ENCODE measurements at regions not wholly inside any gene's neighbourhood (a gene's known extent, or its start where the extent isn't known, plus 50 kb on each side); places are given as distances from the start of the nearest gene placed in this dataset.
A peak's percentile ranks its signal among the peaks of the same experiment; 100 is the strongest.
"Not testable (repeated sequence)": the region's sequence is repeated elsewhere in the genome, so short reads cannot be mapped to it uniquely, and the experiment has no call there.

DNA sequence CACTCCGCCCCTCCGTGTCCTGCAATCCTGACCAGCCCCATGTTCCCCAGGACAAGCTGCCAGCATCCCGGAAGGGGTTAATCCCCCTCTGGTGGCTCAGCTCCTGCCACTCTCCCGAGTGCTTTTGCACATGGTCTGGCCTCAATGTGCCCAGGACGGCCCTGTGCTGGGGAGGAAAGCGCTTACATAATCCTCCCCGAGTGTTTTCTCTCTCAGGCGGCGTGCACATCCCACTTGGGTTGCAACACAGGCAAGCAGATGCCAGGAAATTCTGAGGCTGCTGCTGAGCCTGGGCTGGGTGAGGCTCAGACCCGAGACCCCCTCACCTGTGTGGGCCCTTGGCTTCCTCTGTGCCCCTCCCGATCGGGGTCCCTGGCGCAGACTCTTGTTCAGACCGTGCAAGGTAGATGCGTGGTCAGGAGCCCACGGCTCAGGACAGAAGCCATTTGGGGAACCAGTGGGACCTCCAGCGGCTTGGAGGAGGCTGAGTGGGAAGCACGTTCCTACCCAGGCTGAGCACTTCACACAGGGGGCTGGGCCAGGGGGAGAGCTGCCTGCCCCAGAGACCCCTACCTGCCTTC lies 144.7 kb downstream of the LAT start:
- not testable (repeated sequence) for DNase-seq (ENCODE audit: low read depth)

DNA sequence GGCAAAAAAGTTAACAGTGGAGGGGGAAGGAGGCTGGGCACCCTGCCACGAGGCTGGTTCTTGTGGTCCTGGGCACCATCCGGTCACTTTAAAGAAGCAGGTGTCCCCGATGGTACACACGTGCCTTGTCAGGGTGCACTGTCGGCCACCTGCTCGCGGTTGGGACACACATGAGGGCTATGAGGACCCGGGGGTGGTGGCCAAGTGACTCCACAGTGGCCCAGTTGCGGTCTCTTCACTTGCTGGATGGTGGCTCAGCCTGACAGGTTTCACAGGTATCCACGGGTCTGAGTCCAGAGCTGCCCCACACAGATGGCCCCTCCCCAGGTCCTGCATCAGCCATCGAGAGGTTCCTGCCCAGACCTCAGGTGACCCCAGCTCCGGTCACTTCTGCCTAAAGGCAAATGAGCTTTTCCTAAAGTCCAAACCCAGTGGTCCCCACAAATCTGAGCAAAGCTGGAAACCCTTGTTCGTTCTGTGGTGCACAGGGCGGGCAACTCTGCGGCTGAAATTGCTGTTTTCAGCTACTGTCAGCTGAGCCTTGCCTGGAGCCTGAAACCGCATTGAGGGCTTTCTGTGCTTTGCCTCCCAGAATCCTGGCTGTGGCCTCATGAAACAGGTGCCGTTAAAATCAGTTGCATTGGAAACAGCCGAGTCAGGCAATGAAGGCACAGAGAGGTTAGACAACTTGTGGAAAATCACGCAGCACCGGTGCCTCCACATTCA lies 144.0 kb downstream of the LAT start:
- not testable (repeated sequence) for DNase-seq (ENCODE audit: low read depth)

DNA sequence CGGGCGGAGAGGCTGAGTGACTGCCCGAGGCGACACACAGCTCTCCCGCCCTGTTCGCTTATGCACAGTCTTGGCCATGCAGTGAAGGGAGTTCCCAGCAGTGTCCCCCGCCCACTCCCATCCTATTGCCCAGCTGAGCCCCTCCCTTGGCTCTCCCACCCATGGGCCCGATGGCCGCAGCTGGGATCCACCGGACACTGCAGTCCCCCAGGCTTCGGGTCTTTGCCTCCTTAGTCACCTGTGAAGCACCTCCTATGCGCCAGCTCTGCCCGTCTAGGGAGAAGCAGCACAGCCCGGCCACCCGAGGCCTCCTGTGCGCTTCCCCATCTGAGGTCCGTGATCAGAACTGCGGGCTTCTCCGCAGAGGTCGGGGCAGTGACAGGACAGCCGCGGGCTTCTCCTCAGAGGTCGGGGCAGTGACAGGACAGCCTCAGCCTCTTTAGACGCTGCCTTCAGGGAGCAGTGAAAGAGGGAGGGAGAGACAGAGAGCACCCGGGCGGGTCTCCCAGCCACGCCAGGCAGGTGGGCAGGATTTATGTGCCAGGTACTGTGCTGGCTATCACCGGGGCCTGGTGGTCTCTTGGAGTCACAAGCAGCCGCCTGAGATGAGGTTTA lies 143.1 kb downstream of the LAT start:
- DNase-seq (ENCODE audit: low read depth) = not testable (repeated sequence)

DNA sequence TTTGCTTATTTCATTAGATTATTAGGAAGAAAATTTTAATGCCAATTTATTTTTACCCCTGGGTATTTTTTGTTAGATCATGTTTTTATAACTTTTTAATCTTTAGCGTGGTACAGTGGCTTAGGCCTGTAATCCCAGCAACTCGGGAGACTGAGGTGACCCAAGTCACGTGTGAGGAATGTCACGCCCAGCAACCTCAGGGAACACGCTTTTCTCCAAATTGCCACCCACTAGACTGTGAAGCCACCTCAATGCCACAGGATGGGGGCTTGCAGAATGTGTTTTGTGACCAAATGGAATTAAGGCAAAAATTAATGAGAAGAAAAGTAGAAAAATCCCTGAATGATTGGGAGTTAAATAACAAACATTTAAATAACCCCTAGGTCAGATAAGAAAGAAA lies 141.8 kb downstream of the LAT start:
- DNase-seq (ENCODE audit: low read depth) = no peak

DNA sequence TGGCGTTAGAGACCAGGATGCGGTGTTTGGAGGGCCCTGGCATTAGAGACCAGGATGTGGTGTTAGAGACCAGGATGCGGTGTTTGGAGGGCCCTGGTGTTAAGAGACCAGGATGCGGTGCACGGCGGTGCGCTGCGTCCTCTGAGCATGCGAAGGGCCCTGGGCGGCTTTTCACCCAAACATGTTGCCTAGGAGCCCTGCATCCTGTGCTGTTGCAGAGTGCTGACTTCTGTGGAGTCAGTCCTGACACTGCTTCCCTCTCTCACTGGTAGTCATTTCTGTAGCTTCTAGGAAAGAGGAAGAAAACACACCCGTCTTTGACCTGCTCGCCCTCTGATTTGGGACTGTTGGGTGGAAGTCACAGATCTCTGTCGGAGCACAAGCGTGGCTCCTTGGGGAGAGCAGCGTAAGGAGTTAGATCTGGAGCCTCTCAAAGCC lies 141.2 kb downstream of the LAT start:
- DNase-seq (ENCODE audit: low read depth) = no peak

DNA sequence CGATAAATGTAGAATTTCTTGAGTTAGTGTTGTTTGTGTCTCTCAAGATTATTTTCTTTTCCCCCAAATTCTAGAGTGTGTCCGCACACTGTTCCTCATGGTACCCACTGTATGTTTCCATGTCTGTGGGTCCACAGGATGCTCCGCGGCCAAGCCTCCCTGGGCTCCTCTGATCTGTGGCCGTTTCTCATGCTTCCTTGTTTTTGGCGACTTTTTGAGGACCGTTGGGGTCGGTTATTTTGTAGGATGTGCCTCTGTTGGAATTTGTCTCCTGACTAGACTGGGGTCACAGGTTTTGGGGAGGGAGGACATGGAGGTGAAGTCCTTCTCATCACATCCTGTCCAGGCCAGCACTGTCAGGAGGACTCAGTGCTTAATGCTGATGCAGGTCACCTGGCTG lies 140.0 kb downstream of the LAT start:
- no peak for DNase-seq (ENCODE audit: low read depth)

DNA sequence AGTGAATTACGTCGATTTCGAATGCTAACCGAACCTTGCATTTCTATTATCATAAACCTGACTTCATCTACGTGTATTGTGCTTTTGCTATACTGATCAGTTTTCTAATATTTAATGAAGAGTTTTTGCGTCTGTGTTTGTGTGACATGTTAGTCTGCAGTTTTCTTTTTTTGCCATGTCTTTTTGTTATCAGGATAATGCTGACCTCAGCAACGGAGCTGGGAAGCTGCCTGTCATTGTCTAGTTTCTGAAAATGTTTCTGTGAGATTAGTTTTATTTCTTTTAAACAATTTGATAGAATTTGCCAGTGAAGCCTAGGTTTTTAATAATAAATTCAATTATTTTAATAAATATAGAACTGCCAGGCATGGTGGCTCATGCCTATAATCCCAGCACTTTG lies 139.3 kb downstream of the LAT start:
- DNase-seq (ENCODE audit: low read depth) = not testable (repeated sequence)

DNA sequence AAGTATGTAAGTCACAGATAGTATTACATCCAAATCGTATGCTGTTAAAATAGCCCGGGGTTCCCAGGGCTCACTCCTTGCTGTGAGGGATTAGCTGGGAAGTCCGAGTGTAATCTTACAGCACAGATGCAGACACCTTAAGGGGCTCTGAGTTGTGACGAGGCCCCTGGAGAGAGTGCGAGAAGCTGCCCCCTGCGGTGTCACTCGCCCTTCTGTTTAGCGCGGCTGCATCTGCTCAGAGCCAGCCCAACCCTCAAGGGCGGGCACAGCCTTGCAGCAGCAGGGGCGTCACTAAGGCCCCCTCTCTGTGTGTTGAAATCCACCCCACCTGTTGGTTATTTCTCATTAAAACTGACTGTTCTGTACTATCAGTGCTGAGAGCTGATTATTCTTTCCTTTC lies 135.8 kb downstream of the LAT start:
- not testable (repeated sequence) for DNase-seq (ENCODE audit: low read depth)

DNA sequence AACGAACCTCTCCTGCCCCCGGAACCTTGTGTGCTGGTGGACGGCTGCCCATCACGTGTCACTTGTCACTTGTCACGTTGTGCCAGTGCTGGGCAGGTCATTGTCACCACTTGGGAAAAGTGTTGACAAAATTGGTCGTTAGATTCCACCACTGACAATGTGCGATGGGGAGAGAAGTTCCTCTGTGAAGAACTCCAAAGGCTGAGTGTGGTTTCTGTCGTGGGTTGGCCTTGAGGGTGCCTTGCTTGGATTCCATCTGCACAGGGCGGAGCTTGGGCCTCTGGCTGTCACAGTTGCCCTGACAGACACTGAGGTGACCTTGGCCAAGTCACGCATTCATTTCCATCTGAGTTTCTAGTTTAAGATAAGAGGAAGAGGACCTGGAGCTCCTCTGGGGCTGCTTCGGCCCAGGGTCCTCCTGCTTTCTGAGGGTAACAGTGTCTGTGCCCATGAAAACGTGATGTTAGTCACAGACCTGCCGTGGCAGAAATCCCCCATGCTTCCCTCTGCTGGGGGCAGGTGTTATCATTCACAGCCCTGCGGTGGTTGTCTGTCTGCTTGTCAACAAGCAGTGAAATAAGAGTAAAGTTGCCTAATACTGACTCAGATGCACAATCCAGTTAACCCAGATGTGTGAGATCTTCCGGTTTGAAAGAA lies 133.6 kb downstream of the LAT start:
- not testable (repeated sequence) for DNase-seq (ENCODE audit: low read depth)

DNA sequence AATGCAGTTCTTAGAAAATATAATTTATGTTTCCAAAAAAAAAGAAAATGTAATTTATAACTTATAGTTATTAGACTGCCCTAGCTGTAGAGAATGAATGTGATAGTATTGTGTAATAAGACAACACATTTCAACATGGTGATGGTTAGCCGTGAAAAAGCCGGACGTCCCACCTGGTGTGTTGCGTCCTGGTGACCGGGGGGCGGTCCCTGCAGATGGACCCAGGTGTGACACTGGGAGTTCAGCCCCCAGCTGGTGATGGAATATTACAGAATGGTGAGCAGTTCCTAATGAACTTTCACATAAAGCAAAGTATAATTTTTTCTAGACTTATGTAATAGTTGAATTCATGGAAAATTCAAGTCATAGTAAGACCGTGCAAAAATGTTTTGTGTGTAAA lies 132.8 kb downstream of the LAT start:
- DNase-seq (ENCODE audit: low read depth) = no peak

DNA sequence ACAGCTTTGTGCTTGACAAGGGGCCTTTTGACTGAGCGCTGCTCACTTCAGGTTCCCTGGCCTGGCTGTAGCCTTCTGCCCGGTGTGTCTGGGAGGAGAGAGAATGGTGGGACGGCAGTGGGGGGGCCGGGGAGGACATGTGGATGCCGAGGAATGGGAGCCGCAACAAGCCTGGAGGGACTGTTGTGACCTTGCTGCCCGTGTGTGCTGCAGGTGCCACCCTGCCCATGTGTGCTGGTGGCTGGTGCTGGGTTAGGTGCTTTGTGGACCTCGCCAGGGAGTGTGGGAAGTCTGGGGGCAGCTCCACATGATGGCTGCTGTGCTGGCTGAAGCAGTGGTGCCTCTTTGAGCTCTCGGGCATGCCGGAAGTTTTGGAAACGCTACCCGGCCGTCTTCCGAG lies 132.1 kb downstream of the LAT start:
- no peak for DNase-seq (ENCODE audit: low read depth)

DNA sequence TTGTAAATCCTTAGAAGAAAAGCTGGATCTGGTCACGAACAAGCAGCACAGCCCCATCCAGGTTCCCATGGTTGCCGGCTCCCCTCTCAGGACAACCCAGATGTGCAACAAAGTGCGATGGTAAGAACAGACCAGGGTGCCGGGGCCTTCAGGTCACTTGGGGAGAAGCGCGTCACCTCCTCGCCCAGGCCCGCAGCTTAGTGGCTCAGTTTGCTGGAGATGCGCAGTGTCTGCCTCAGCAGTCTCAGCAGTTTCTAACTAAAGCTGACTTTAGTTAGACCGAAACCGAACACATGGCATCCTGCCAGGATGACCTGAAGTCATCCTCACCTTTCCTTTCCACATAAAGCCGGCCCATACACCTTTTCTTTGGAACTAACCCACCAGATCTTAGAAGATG lies 131.4 kb downstream of the LAT start:
- DNase-seq (ENCODE audit: low read depth) = not testable (repeated sequence)

DNA sequence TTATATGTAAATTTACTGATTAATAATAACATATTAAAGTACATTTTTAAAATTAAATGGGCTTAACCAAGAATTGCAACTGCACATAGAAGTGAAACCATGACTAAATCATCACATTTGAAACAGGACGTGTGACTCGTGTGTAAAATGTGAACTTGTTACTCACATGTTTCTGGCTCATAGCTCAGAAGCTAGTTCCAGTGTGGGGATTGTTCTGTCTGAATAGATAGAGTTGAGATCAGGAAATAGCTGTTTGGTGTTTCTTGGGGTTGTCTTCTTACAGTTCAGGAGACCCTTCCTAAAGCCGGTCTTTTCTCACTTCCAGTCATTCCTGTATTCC lies 130.9 kb downstream of the LAT start:
- not testable (repeated sequence) for DNase-seq (ENCODE audit: low read depth)

DNA sequence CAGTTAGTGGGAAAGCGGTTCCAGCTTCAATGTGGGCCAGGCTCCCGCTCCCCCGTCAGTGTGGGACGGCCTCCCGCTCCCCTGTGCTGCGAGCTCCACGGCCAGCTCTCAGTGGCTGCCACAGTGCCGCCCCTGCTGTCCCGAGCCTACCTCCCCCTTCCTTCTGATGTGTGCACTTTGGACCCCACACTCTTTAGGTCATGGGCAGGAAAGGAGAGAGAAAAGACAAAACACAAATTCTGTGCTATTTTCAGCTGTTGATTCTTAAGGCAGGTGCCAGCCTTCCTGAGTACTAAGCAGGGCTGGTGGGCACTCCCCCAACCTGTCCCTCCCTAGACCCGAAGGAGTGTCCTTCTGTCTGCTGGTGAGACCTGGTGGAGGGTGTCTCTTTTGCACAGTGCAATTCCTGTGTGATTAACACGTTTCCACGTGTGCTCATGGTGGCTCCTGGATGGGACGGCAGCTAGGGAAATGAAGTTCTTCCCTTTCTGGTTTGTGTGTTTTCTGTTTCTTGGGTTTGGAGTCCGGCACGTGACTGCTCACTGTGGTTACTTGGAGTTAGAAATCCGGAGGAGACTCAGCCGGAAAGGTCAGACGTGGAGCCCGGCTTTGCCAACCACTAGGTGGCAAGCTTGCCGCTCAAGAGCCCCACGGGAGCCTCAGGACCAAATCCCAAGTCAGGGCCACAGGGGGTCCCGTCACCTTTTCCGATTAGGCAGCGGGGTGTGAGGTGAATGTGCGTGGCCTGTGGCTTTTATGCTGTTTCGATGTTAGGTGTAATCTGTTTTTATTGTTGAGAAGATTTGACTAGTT lies 130.3 kb downstream of the LAT start:
- DNase-seq (ENCODE audit: low read depth) = peak; percentile 29

DNA sequence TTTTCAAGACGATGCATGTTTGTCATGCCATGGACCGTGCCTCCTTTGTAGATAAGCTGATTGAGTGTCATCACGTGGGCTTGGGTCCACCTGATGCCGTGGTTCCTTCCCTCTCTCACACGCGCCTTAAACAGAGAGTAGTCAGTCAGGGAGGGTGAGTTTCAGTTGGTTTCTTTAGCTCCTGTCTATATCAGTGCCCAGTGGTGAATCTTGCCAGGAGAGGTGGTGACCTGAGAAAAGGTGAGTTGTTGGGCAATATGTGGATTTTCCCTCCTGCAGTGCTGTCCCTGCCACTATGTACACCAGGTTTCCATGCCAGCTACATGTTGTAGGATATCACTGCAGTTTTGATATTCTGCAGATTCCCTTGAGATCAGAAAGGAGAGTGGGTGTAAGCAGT lies 129.7 kb downstream of the LAT start:
- DNase-seq (ENCODE audit: low read depth) = no peak

DNA sequence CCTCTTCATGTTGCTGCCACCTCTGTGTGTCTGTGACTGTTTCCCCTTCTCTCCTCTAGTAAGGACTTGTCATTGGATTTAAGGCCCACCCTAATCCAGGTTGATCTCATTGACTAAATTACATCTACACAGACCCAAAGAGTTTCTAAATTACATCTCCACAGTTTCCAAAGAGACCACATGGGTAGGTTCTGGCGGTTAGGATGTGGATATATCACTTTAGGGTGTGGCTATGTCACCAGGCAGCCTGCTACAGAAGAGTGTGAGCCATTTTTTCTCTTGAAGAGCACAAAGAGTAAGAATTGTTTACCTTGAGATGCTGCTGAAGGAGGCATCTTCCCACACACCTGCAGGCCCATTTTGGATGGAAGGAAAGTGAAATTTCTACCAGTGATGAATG lies 128.6 kb downstream of the LAT start:
- not testable (repeated sequence) for DNase-seq (ENCODE audit: low read depth)

DNA sequence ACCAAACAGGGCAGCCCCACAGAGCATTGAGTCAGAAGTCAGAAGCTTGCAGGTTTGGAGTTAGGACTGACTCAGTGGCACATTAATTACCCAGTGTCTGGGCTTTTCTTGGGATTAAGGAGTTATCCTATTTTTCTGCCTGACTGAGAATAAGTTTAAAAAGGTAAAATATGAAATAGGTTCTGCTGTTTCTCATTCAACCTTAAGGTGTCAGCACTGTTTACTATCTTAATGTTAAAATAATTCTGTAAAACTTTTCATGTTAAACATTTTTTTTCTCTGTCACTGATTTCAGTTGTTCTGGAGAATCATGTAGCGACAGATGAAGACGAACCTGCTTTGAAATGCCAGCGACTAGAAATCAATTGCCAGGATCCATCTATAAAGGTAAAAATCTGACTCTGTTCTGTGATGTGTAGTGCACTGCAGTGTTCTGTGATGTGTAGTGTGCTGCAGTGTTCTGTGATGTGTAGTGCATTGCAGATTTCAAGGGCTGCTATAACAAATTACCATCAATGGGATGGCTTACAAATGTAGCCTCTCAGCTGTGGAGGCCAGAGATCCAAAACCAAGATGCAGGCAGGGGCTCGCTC lies 128.0 kb downstream of the LAT start:
- DNase-seq (ENCODE audit: low read depth) = no peak

DNA sequence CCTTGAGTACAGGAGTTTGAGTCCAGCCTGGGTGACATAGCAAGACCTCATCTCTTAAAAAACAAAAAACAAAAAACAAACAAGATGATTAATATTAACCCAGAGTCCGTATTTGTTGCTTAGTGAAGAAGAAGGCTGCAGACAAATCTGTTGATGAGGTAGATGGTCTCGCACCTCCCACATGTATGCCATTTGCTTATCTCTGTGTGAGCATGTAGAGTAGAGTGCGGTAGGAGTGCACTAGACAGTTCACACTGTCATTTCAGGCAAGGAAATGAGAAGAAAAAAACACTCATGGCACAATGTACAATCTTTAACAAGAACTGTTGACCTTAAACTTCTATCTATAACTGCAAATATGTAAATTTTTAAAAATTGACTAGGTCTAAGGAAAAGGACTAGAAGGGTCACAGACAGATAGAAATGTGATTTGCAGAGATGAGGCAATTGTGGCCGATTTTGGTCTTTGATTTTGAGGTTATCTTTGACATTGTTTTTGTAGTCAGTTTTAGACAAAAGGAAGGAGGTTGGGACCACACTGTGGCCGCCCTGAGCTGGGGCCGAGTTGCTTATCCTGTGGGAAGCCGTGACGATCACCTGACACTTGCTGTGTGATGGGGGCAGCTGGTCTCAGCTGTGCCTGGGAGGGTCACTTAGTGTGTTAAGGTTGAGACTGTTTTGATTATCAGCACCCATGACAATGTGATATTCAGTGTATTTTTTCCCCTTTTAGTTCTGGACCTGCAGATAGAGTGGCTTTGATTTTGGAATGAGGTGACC lies 127.2 kb downstream of the LAT start:
- DNase-seq (ENCODE audit: low read depth) = not testable (repeated sequence)

DNA sequence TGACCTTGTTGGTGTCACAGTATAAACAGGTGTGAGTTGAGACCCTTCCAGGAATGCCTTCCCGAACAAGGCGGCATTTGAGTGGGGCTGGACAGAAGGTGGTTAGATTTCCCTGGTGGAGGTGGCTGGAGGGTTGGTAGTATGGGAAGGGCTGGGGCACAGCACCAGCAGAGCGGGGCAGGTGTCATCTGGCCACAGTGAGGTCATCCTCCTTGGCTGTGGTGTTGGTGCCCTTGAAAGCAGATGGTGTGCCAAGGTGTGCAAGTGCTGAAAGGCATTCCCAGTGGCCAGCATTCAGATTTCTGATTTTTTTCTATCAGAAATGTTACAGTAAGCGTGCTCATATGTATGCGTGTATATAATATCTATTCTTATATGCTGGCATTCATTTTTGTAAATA lies 126.6 kb downstream of the LAT start:
- DNase-seq (ENCODE audit: low read depth) = no peak

DNA sequence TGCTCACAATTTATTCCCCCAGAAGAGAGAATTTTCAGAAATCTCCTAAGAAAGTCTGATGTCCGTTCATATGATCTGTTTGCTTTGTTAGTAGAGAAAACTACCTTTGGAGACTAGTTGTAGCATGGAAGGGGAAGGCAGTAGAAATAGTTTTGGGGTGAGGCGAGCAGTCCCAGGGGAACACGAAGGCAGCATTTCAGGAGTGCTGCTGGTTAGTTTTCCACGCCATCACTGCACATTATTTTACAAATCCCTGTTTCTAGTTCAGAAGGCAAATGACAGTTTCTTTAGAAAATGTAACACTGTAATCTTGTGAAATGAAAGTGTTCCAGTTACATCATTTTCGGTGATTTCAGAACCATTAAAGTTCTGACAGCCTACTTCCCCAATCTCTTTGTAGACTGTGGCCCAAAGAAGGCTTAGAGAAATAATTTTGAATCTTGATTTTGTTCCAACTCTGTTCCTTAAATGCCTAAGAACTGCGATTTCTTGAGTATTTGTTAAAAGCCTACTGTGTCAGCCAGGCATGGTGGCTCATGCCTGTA lies 123.8 kb downstream of the LAT start:
- not testable (repeated sequence) for DNase-seq (ENCODE audit: low read depth)

DNA sequence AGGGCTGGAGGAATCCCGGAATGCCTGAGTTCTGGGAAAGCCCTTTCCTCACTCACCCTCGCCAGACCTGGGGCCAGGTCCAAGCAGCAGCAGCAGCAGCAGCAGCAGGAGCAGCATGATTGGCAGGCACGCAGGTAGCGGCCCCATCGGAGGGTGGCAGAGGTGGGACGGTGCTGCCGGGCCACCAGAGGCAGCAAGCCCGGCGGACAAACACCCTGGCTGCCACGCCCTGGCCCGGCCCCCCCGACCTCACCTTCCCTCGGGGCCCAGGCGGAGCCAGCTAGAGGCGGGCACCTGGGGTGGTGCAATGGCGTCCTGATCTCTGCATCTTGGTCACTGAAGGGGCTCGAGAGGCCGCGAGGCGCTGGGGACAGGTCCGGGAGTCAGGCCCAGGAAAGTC lies 122.4 kb downstream of the LAT start:
- DNase-seq (ENCODE audit: low read depth) = no peak
